Brain pericyte (primary cell): ENCODE measurements at regions not wholly inside any gene's neighbourhood (a gene's known extent, or its start where the extent isn't known, plus 50 kb on each side); places are given as distances from the start of the nearest gene placed in this dataset.

Experiments used
- DNase-seq: peaks from one replicate; pipeline ENCODE4 v3.0.0-alpha.2; 2012; ENCODE audit warnings: low read depth, low spot score

GRCh38 chr20:4600308-4601014, 85.8 kb upstream of the PRNP start:
- no peak for DNase-seq

GRCh38 chr20:4597215-4597614, 89.0 kb upstream of the PRNP start:
- DNase-seq, result no peak

- DNase-seq, result no peak
These were observed 93.1 kb upstream of the PRNP start for GRCh38 chr20:4593149-4593525.

- DNase-seq, result no peak
These were observed 93.7 kb upstream of the PRNP start for GRCh38 chr20:4592316-4593148.

GRCh38 chr20:4591975-4592315, 94.3 kb upstream of the PRNP start:
- no peak for DNase-seq

- DNase-seq, result no peak
These were observed 100.5 kb upstream of the PRNP start for GRCh38 chr20:4585758-4586157.

- DNase-seq, result no peak
These were observed 101.0 kb upstream of the PRNP start for GRCh38 chr20:4585104-4585753.

- DNase-seq, result no peak
These were observed 101.7 kb upstream of the PRNP start for GRCh38 chr20:4584510-4584909.

- DNase-seq, result no peak
These were observed 104.4 kb upstream of the PRNP start for GRCh38 chr20:4581838-4582237.

- DNase-seq, result no peak
These were observed 107.9 kb upstream of the PRNP start for GRCh38 chr20:4578375-4578774.

GRCh38 chr20:4574356-4574690, 111.9 kb upstream of the PRNP start:
- no peak for DNase-seq

- peak; percentile 63 for DNase-seq
These were observed 112.5 kb upstream of the PRNP start for GRCh38 chr20:4573564-4574355.

- DNase-seq, result no peak
These were observed 114.3 kb upstream of the PRNP start for GRCh38 chr20:4571759-4572531.

- DNase-seq, result no peak
These were observed 116.4 kb upstream of the PRNP start for GRCh38 chr20:4569865-4570264.

- DNase-seq, result no peak
These were observed 117.2 kb upstream of the PRNP start for GRCh38 chr20:4569092-4569491.

- no peak for DNase-seq
These were observed 117.8 kb upstream of the PRNP start for GRCh38 chr20:4568361-4568959.

- no peak for DNase-seq
These were observed 119.1 kb upstream of the PRNP start for GRCh38 chr20:4567170-4567569.

- no peak for DNase-seq
These were observed 122.7 kb upstream of the PRNP start for GRCh38 chr20:4563534-4563933.

- DNase-seq, result no peak
These were observed 123.2 kb upstream of the PRNP start for GRCh38 chr20:4563031-4563430.

GRCh38 chr20:4560667-4561066, 125.6 kb upstream of the PRNP start:
- no peak for DNase-seq

- no peak for DNase-seq
These were observed 126.3 kb upstream of the PRNP start for GRCh38 chr20:4559906-4560305.
